H9 (cell line): ENCODE measurements at regions not wholly inside any gene's neighbourhood (a gene's known extent, or its start where the extent isn't known, plus 50 kb on each side); places are given as distances from the start of the nearest gene placed in this dataset.

Experiments
- DNase-seq: peaks from one replicate; pipeline ENCODE4 v3.0.0-alpha.2; 2017
- H2AFZ ChIP-seq: one replicate; pipeline ENCODE4 v1.6.1; 2013; ENCODE audit warnings: mild to moderate bottlenecking, low read length, control low read depth, moderate library complexity
- H2AK5ac ChIP-seq: 2 replicates; pipeline ENCODE4 v1.6.1; 2013; ENCODE audit warnings: low read length, control low read depth, mixed read lengths; ENCODE audit not compliant: insufficient read length
- H2BK120ac ChIP-seq: one replicate; pipeline ENCODE4 v1.6.1; 2013; ENCODE audit warnings: low read depth, mild to moderate bottlenecking, low read length, control low read depth, inconsistent platforms; ENCODE audit not compliant: poor library complexity, severe bottlenecking
- H2BK12ac ChIP-seq: 2 replicates; pipeline ENCODE4 v1.6.1; 2013; ENCODE audit warnings: low read length, control low read depth, mixed read lengths, low read depth; ENCODE audit not compliant: insufficient read length
- H2BK15ac ChIP-seq: 2 replicates; pipeline ENCODE4 v1.6.1; 2013; ENCODE audit warnings: low read depth, low read length, control low read depth
- H2BK20ac ChIP-seq: one replicate; pipeline ENCODE4 v1.6.1; 2013; ENCODE audit warnings: low read depth, mild to moderate bottlenecking, low read length, control low read depth, inconsistent platforms; ENCODE audit not compliant: poor library complexity, severe bottlenecking
- H2BK5ac ChIP-seq: 2 replicates; pipeline ENCODE4 v1.6.1; 2013; ENCODE audit warnings: low read length, control low read depth, mixed read lengths; ENCODE audit not compliant: insufficient read length
- H3K14ac ChIP-seq: 2 replicates; pipeline ENCODE4 v1.6.1; 2013; ENCODE audit warnings: low read length, control low read depth; ENCODE audit not compliant: insufficient read depth
- H3K18ac ChIP-seq: 2 replicates; pipeline ENCODE4 v1.6.1; 2013; ENCODE audit warnings: low read depth, mild to moderate bottlenecking, mixed read lengths, low read length, control low read depth; ENCODE audit not compliant: insufficient read length
- H3K23ac ChIP-seq: 2 replicates; pipeline ENCODE4 v1.6.1; 2013; ENCODE audit warnings: low read length, control low read depth, mixed read lengths, low read depth; ENCODE audit not compliant: insufficient read length
- H3K23me2 ChIP-seq: 2 replicates; pipeline ENCODE4 v1.6.1; 2013; ENCODE audit warnings: low read depth, mild to moderate bottlenecking, mixed read lengths, low read length, control low read depth; ENCODE audit not compliant: insufficient read length, poor library complexity, severe bottlenecking
- H3K27ac ChIP-seq: 2 replicates; pipeline ENCODE4 v1.5.1; 2013; ENCODE audit warnings: low read length, control low read depth, mixed read lengths, low read depth; ENCODE audit not compliant: insufficient read length
- H3K27me3 ChIP-seq: 2 replicates; pipeline ENCODE4 v1.6.1; 2013; ENCODE audit warnings: low read length, control low read depth, inconsistent platforms; ENCODE audit not compliant: insufficient read depth
- H3K4ac ChIP-seq: 2 replicates; pipeline ENCODE4 v1.6.1; 2013; ENCODE audit warnings: low read depth, mild to moderate bottlenecking, control low read depth, inconsistent platforms, low read length, moderate library complexity
- H3K4me1 ChIP-seq: 2 replicates; pipeline ENCODE4 v1.6.1; 2013; ENCODE audit warnings: low read length, control low read depth, inconsistent platforms; ENCODE audit not compliant: insufficient read depth
- H3K4me2 ChIP-seq: 2 replicates; pipeline ENCODE4 v1.6.1; 2013; ENCODE audit warnings: low read length, control low read depth, mixed read lengths; ENCODE audit not compliant: insufficient read length, insufficient read depth
- H3K56ac ChIP-seq: 2 replicates; pipeline ENCODE4 v1.6.1; 2013; ENCODE audit warnings: low read depth, mild to moderate bottlenecking, mixed read lengths, low read length, control low read depth; ENCODE audit not compliant: insufficient read length
- H3K79me1 ChIP-seq: 2 replicates; pipeline ENCODE4 v1.6.1; 2013; ENCODE audit warnings: low read depth, mild to moderate bottlenecking, moderate library complexity, low read length, control low read depth, inconsistent platforms; ENCODE audit not compliant: insufficient read depth, poor library complexity, severe bottlenecking
- H3K79me2 ChIP-seq: 2 replicates; pipeline ENCODE4 v1.6.1; 2013; ENCODE audit warnings: low read length, control low read depth, inconsistent platforms; ENCODE audit not compliant: insufficient read depth
- H3K9ac ChIP-seq: 2 replicates; pipeline ENCODE4 v1.6.1; 2013; ENCODE audit warnings: low read length, control low read depth, mixed read lengths; ENCODE audit not compliant: insufficient read length; ENCODE audit errors: extremely low read depth
- H3K9me3 ChIP-seq: one replicate; pipeline ENCODE4 v1.6.1; 2013; ENCODE audit warnings: low read depth, low read length, inconsistent platforms; ENCODE audit not compliant: control insufficient read depth
- H3T11ph ChIP-seq: one replicate; pipeline ENCODE4 v1.6.1; 2013; ENCODE audit warnings: mild to moderate bottlenecking, low read length, control low read depth, inconsistent platforms
- H4K20me1 ChIP-seq: one replicate; pipeline ENCODE4 v1.6.1; 2013; ENCODE audit not compliant: control insufficient read depth, insufficient read length, insufficient read depth
- H4K5ac ChIP-seq: 2 replicates; pipeline ENCODE4 v1.6.1; 2013; ENCODE audit warnings: low read depth, mild to moderate bottlenecking, mixed read lengths, low read length, control low read depth; ENCODE audit not compliant: insufficient read length
- H4K8ac ChIP-seq: replicated peaks from 2 replicates; pipeline ENCODE4 v1.6.1; 2013; ENCODE audit warnings: low read length, control low read depth, mixed read lengths, low read depth; ENCODE audit not compliant: insufficient read length
- H4K91ac ChIP-seq: 2 replicates; pipeline ENCODE4 v1.6.1; 2013; ENCODE audit warnings: low read depth, mild to moderate bottlenecking, moderate library complexity, mixed read lengths, low read length, control low read depth; ENCODE audit not compliant: insufficient read length
- H3K27ac Mint-ChIP-seq, 3 experiments: 2 replicates in 2 of 3; 3 replicates in 1 of 3; pipeline ENCODE4 v1.8.0; 2020 to 2021; ENCODE audit warnings: mixed read lengths in 3 of 3, mild to moderate bottlenecking in 1 of 3, moderate library complexity in 1 of 3
- H3K27me3 Mint-ChIP-seq: 2 replicates; pipeline ENCODE4 v1.8.0; 2021; ENCODE audit warnings: low read depth, mild to moderate bottlenecking, moderate library complexity, mixed read lengths
- H3K36me3 Mint-ChIP-seq, 3 experiments: 2 replicates in 2 of 3; 3 replicates in 1 of 3; pipeline ENCODE4 v1.8.0; 2020 to 2021; ENCODE audit warnings: low read depth in 3 of 3, mixed read lengths in 3 of 3; ENCODE audit not compliant: insufficient read depth in 1 of 3
- H3K4me1 Mint-ChIP-seq, 2 experiments: 2 replicates each; pipeline ENCODE4 v1.8.0; 2020; ENCODE audit warnings: mixed read lengths in 2 of 2
- H3K4me3 Mint-ChIP-seq, 2 experiments: 2 replicates in 1 of 2; 3 replicates in 1 of 2; pipeline ENCODE4 v1.8.0; 2020 to 2021; ENCODE audit warnings: mild to moderate bottlenecking in 2 of 2, mixed read lengths in 2 of 2, moderate library complexity in 1 of 2
- H3K9me3 Mint-ChIP-seq, 2 experiments: 2 replicates in 1 of 2; 3 replicates in 1 of 2; pipeline ENCODE4 v1.8.0; 2020; ENCODE audit warnings: mild to moderate bottlenecking in 2 of 2, mixed read lengths in 2 of 2, moderate library complexity in 1 of 2
- CTCF ChIP-seq: fragments of 200-600 bp; sonication (generic); conservative IDR thresholded peaks from 3 replicates; pipeline ENCODE4 v1.8.0; 2021; ENCODE audit warnings: antibody characterized with exemption, mild to moderate bottlenecking
- WGBS: extraction: QIAGEN DNeasy Blood & Tissue Kit; methylation state at CpG from one replicate; pipeline ENCODE4 v1.1.7; 2013; ENCODE audit warnings: missing lambda C conversion rate, low lambda C conversion rate, mixed read lengths; ENCODE audit not compliant: insufficient read length; ENCODE audit errors: extremely low coverage; 5-methylcytosine and 5-hydroxymethylcytosine counted together

GRCh38 chr14:44699391-44699790, 192.3 kb upstream of the FSCB start:
- Histone ChIP-seq H3K79me2 (no peaks in the 10 kb centered on the region), H4K5ac (no peak overlapping the region), H3K4me2 (no peak overlapping the region), H3K23ac (no peak overlapping the region), H2BK20ac (no peak overlapping the region), H3K9me3 (no peaks in the 10 kb centered on the region), H3K79me1 (no peaks in the 10 kb centered on the region), H4K91ac (no peak overlapping the region), H3K27ac (no peak overlapping the region), H3K18ac (no peak overlapping the region), H4K8ac (no peak overlapping the region), H3T11ph (no peak overlapping the region), H2AK5ac (no peak overlapping the region), H2BK15ac (no peak overlapping the region), H2BK12ac (no peak overlapping the region), H3K4ac (no peak overlapping the region), H3K56ac (no peak overlapping the region), H3K23me2 (no peaks in the 10 kb centered on the region), H2BK5ac (no peak overlapping the region), H3K4me1 (no peaks in the 10 kb centered on the region; the same call in 1 of the 2 replicates), H4K20me1 (no peaks in the 10 kb centered on the region), H3K9ac (no peak overlapping the region), H3K27me3 (no peaks in the 10 kb centered on the region), H2AFZ (no peak overlapping the region), H3K14ac (no peak overlapping the region), H2BK120ac (no peak overlapping the region)
- Mint-ChIP-seq H3K27me3 (no peaks in the 10 kb centered on the region), H3K27ac (no peak overlapping the region), H3K9me3 (peaks cover 9 to 15% of the 10 kb centered on the region in 2 experiments; a peak in 4 of 5 replicates), H3K4me1 (peaks cover 0 to 6% of the 10 kb centered on the region in 2 experiments; a peak in 2 of 4 replicates), H3K36me3 (peaks cover 0 to 10% (median 0%) of the 10 kb centered on the region in 3 experiments; a peak in 2 of 7 replicates), H3K4me3 (no peak overlapping the region)
- TF ChIP-seq CTCF, result no peak
- no CpG with 5 or more reads among the region's 2 CpGs for WGBS
- DNase-seq, result no peak
